ENCODE measurements at regions not wholly inside any gene's neighbourhood (a gene's known extent, or its start where the extent isn't known, plus 50 kb on each side); places are given as distances from the start of the nearest gene placed in this dataset.

GRCh38 chr9:86997156-86997555 lies 49.9 kb upstream of the GAS1 start:
- H3K9me3 ChIP-seq = no peaks in the 10 kb centered on the region
- no peak for DNase-seq
- no peaks in the 10 kb centered on the region for H3K4me1 ChIP-seq
- no peak overlapping the region for H3K27ac ChIP-seq
- intact Hi-C loops (cut with DNase I; ENCODE audit: low total_unique reads) = no loop called here
- H3K4me3 ChIP-seq = no peak overlapping the region
- TF ChIP-seq CTCF (IDR thresholded peaks at IDR 0.05) (peak in 2 of 4 experiments; percentile 33 to 45), POLR2A (IDR thresholded peaks at IDR 0.05) (no peak)
- H3K36me3 ChIP-seq = no peaks in the 10 kb centered on the region
- H3K27me3 ChIP-seq = no peaks in the 10 kb centered on the region

- Histone ChIP-seq H3K4me3 (no peak overlapping the region), H3K36me3 (no peaks in the 10 kb centered on the region), H3K27me3 (no peaks in the 10 kb centered on the region), H3K27ac (no peak overlapping the region), H3K9me3 (no peaks in the 10 kb centered on the region), H3K4me1 (no peaks in the 10 kb centered on the region)
- intact Hi-C loops (cut with DNase I; ENCODE audit: low total_unique reads) = no loop called here
- TF ChIP-seq CTCF (IDR thresholded peaks at IDR 0.05) = no peak
- TF ChIP-seq POLR2A (IDR thresholded peaks at IDR 0.05) = no peak
- DNase-seq = no peak
Measured at GRCh38 chr9:86997951-86998350, 50.6 kb upstream of the GAS1 start.

- intact Hi-C loops (cut with DNase I; ENCODE audit: low total_unique reads) = no loop called here
- Histone ChIP-seq H3K9me3 (no peaks in the 10 kb centered on the region), H3K27me3 (no peaks in the 10 kb centered on the region), H3K4me1 (no peaks in the 10 kb centered on the region), H3K4me3 (no peak overlapping the region), H3K36me3 (no peaks in the 10 kb centered on the region), H3K27ac (no peak overlapping the region)
- no peak for DNase-seq
- TF ChIP-seq CTCF (IDR thresholded peaks at IDR 0.05) (no peak), POLR2A (IDR thresholded peaks at IDR 0.05) (no peak)
Measured at GRCh38 chr9:87002517-87002916, 55.2 kb upstream of the GAS1 start.

GRCh38 chr9:87004016-87004415 lies 56.7 kb upstream of the GAS1 start:
- Histone ChIP-seq H3K27me3 (no peaks in the 10 kb centered on the region), H3K4me3 (no peak overlapping the region), H3K4me1 (no peaks in the 10 kb centered on the region), H3K27ac (no peak overlapping the region), H3K36me3 (no peaks in the 10 kb centered on the region), H3K9me3 (no peaks in the 10 kb centered on the region)
- intact Hi-C loops (cut with DNase I; ENCODE audit: low total_unique reads) = no loop called here
- no peak for DNase-seq
- TF ChIP-seq POLR2A (IDR thresholded peaks at IDR 0.05) (no peak), CTCF (IDR thresholded peaks at IDR 0.05) (no peak)

DNA sequence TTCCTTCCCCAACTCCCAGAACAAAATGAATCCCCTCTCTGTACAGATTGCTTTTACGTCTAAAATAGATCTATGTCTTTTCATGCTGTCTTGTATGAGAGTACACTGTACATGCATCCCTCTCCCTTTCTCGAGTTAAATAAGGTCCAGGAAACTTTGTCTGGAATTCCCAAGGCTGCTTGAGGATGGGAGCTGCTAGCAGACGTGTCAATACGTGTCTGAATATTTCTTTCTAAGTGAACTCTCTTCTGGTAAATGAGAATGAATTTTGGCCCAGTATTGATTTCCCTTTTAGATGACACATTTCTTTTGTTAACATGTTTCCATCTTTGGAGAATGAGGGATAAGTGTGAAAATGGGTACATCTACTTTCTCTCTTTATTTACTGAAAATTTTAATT lies 59.6 kb upstream of the GAS1 start:
- Histone ChIP-seq H3K27me3 (no peaks in the 10 kb centered on the region), H3K36me3 (no peaks in the 10 kb centered on the region), H3K4me3 (no peak overlapping the region), H3K9me3 (no peaks in the 10 kb centered on the region), H3K4me1 (no peaks in the 10 kb centered on the region), H3K27ac (peak overlapping the region in 1 of 2 donors; percentile 58)
- intact Hi-C loops (cut with DNase I; ENCODE audit: low total_unique reads) = no loop called here
- no peak for DNase-seq
- TF ChIP-seq CTCF (IDR thresholded peaks at IDR 0.05) = no peak
- TF ChIP-seq POLR2A (IDR thresholded peaks at IDR 0.05) = no peak
